K562 (cell line): ENCODE measurements at regions not wholly inside any gene's neighbourhood (a gene's known extent, or its start where the extent isn't known, plus 50 kb on each side); places are given as distances from the start of the nearest gene placed in this dataset.

ENCODE experiments used
- ATAC-seq: fragments of 200-7000 bp; cut with Tn5 transposase; 3 replicates; pipeline ENCODE4 v1.9.1; 2020; ENCODE audit warnings: moderate library complexity
- BruUV-seq: library from RNA; stranded (reverse); fragments of 400-500 nt; replicated peaks from 2 replicates; lab custom pipeline; 2021; lab: Mats Ljungman, UMichigan
- CTCF ChIA-PET: fragments of 300-600 bp; formaldehyde crosslinking; extraction: SDS; loops from one replicate; lab custom pipeline; 2021; ENCODE audit warnings: low intra/inter-chr PET ratio; lab: Yijun Ruan, JAX
- POLR2A ChIA-PET: fragments of 300-600, 350-650 bp; sonication (Branson Sonifier 250); formaldehyde crosslinking; extraction: SDS; loops from one replicate; lab custom pipeline; 2021; ENCODE audit warnings: antibody characterized with exemption, inconsistent platforms; lab: Yijun Ruan, JAX
- DNase-seq, 4 experiments: peaks; one replicate each; pipeline versions ENCODE4 v3.0.0 to v3.0.0-alpha.2; 2011 to 2018; ENCODE audit warnings: low spot score in 3 of 4, mixed read lengths in 3 of 4; ENCODE audit errors: extremely low read depth in 1 of 4
- FAIRE-seq: peaks from 2 replicates; lab custom pipeline; 2011; peaks lifted over from hg19 to GRCh38; lab: Jason Lieb, UNC
- H2AFZ ChIP-seq: 2 replicates; pipeline ENCODE4 v1.6.0; 2011; ENCODE audit warnings: low read depth, low read length, control low read depth, inconsistent platforms
- H3K27ac ChIP-seq: fragments of 200-600 bp; 3 replicates; pipeline ENCODE4 v1.8.0; 2011; ENCODE audit warnings: low read depth, mild to moderate bottlenecking, control low read depth, inconsistent platforms, low read length, moderate library complexity, mixed read lengths; ENCODE audit errors: extremely low read depth
- H3K27me3 ChIP-seq, 2 experiments: fragments of 300-600 bp in 1 of 2; 2 replicates in 1 of 2; 3 replicates in 1 of 2; pipeline versions ENCODE4 v1.6.0 to v1.8.0; 2011; ENCODE audit warnings: inconsistent platforms in 2 of 2, low read length in 2 of 2, mild to moderate bottlenecking in 1 of 2, mixed read lengths in 1 of 2, moderate library complexity in 1 of 2; ENCODE audit not compliant: control insufficient read depth in 2 of 2, insufficient read depth in 2 of 2
- H3K36me3 ChIP-seq: fragments of 300-600 bp; 3 replicates; pipeline ENCODE4 v1.8.0; 2011; ENCODE audit warnings: mild to moderate bottlenecking, low read length, inconsistent platforms; ENCODE audit not compliant: control insufficient read depth, insufficient read depth
- H3K4me1 ChIP-seq, 2 experiments: fragments of 200-600 bp in 1 of 2; replicated peaks in 1 of 2; 2 replicates in 1 of 2; 3 replicates in 1 of 2; pipeline versions ENCODE4 v1.5.1 to v1.8.0; 2011; ENCODE audit warnings: inconsistent platforms in 2 of 2, low read length in 2 of 2, mild to moderate bottlenecking in 1 of 2, mixed read lengths in 1 of 2, moderate library complexity in 1 of 2; ENCODE audit not compliant: control insufficient read depth in 2 of 2, insufficient read depth in 2 of 2
- H3K4me2 ChIP-seq: 2 replicates; pipeline ENCODE4 v1.6.1; 2011; ENCODE audit warnings: low read length, control low read depth, inconsistent platforms, mixed read lengths; ENCODE audit not compliant: insufficient read depth
- H3K4me3 ChIP-seq: fragments of 200-600 bp; sonication (generic), shearing (Covaris generic); 2 replicates; pipeline ENCODE4 v1.5.1; 2016; ENCODE audit warnings: control low read depth, inconsistent platforms
- H3K79me2 ChIP-seq: fragments of 200-600 bp; 3 replicates; pipeline ENCODE4 v1.8.0; 2011; ENCODE audit warnings: low read length, inconsistent platforms; ENCODE audit not compliant: control insufficient read depth, insufficient read depth
- H3K9ac ChIP-seq, 2 experiments: 2 replicates each; pipeline versions ENCODE4 v1.6.0 to v1.6.1; 2011; ENCODE audit warnings: low read depth in 2 of 2, low read length in 2 of 2, control low read depth in 1 of 2, inconsistent platforms in 1 of 2, mild to moderate bottlenecking in 1 of 2, mixed read lengths in 1 of 2; ENCODE audit not compliant: insufficient read depth in 1 of 2
- H3K9me1 ChIP-seq: one replicate; pipeline ENCODE4 v1.6.0; 2011; ENCODE audit warnings: inconsistent platforms, mild to moderate bottlenecking, low read length, moderate library complexity; ENCODE audit not compliant: control insufficient read depth, insufficient read depth
- H3K9me3 ChIP-seq: replicated peaks from 2 replicates; pipeline ENCODE4 v1.5.1; 2011; ENCODE audit warnings: low read depth, low read length, inconsistent platforms; ENCODE audit not compliant: control insufficient read depth, insufficient read depth
- H4K20me1 ChIP-seq: replicated peaks from 2 replicates; pipeline ENCODE4 v1.6.1; 2011; ENCODE audit warnings: low read length, inconsistent platforms, mixed read lengths; ENCODE audit not compliant: control insufficient read depth, insufficient read depth
- BCLAF1 ChIP-seq, 2 experiments: fragments of 450-650 bp in 1 of 2; IDR thresholded peaks; 2 replicates each; pipeline ENCODE4 v1.6.1; 2011 to 2017; ENCODE audit warnings: low read depth in 2 of 2, antibody characterized with exemption in 1 of 2, borderline replicate concordance in 1 of 2, low read length in 1 of 2, mild to moderate bottlenecking in 1 of 2, mixed read lengths in 1 of 2; ENCODE audit not compliant: control insufficient read depth in 1 of 2
- DDX20 ChIP-seq: fragments of 450-650 bp; IDR thresholded peaks from 2 replicates; pipeline ENCODE4 v1.6.1; 2016; ENCODE audit warnings: missing genetic modification characterization, low read depth, mild to moderate bottlenecking, missing compliant biosample characterization, moderate library complexity
- HDAC1 ChIP-seq, 2 experiments: fragments of 450-650 bp; IDR thresholded peaks; 2 replicates each; pipeline ENCODE4 v1.6.1; 2016 to 2017; ENCODE audit warnings: inconsistent platforms in 1 of 2, mild to moderate bottlenecking in 1 of 2, moderate library complexity in 1 of 2
- HMBOX1 ChIP-seq: sonication (generic); IDR thresholded peaks from 2 replicates; pipeline ENCODE4 v1.6.1; 2016
- HNRNPH1 ChIP-seq: fragments of 200-400 bp; formaldehyde crosslinking; optimal IDR thresholded peaks from 2 replicates; pipeline ENCODE3; 2017; ENCODE audit warnings: low read depth, mild to moderate bottlenecking, low read length, moderate library complexity
- KLF6 ChIP-seq: fragments of 250-450 bp; sonication (Bioruptor Pico); IDR thresholded peaks from 2 replicates; pipeline ENCODE4 v1.4.0; 2020; ENCODE audit warnings: mild to moderate bottlenecking, moderate library complexity, borderline replicate concordance
- L3MBTL2 ChIP-seq: fragments of 450-650 bp; IDR thresholded peaks from 2 replicates; pipeline ENCODE4 v1.6.1; 2016; ENCODE audit warnings: mild to moderate bottlenecking, moderate library complexity
- PHB2 ChIP-seq: fragments of 450-650 bp; IDR thresholded peaks from 2 replicates; pipeline ENCODE4 v1.6.1; 2017; ENCODE audit warnings: low read depth
- SP2 ChIP-seq: IDR thresholded peaks from 2 replicates; pipeline ENCODE4 v1.6.1; 2011; ENCODE audit warnings: mild to moderate bottlenecking, low read depth, low read length, moderate library complexity; ENCODE audit not compliant: poor library complexity, severe bottlenecking; ENCODE audit errors: extremely low read depth
- TCFL5 ChIP-seq: fragments of 250-450 bp; sonication (Bioruptor Pico); conservative IDR thresholded peaks from 2 replicates; pipeline ENCODE4 v1.6.1; 2021; ENCODE audit warnings: mild to moderate bottlenecking, moderate library complexity, matching md5 sums
- ZNF274 ChIP-seq: IDR thresholded peaks from 2 replicates; pipeline ENCODE4 v1.6.1; 2011; ENCODE audit warnings: low read depth, mild to moderate bottlenecking, low read length, moderate library complexity, borderline replicate concordance
- ZNF57 ChIP-seq: fragments of 450-650 bp; formaldehyde crosslinking; IDR thresholded peaks from 2 replicates; pipeline ENCODE4 v1.4.0; 2020; ENCODE audit warnings: mild to moderate bottlenecking, moderate library complexity
- ZSCAN29 ChIP-seq: fragments of 450-650 bp; IDR thresholded peaks from 2 replicates; pipeline ENCODE4 v1.6.1; 2017
- WGBS: fragments of 100-300 bp; shearing (Covaris generic); methylation state at CpG from one replicate; pipeline ENCODE4 v1.1.6; 2016; ENCODE audit warnings: low coverage, mixed read lengths; ENCODE audit not compliant: insufficient coverage; ENCODE audit errors: missing lambda C conversion rate; 5-methylcytosine and 5-hydroxymethylcytosine counted together
- in situ Hi-C: fragments of 300-500 bp; cut with MboI; formaldehyde crosslinking; loops from 4 replicates; pipeline ENCODE4 v1.15.0; 2018; ENCODE audit warnings: inconsistent platforms, mixed read lengths
- intact Hi-C: fragments of 100-400 bp; cut with micrococcal nuclease; formaldehyde crosslinking; loops from 2 replicates; pipeline ENCODE4 v1.14.2; 2022
- TF ChIP-seq, protein P1 (sequence below): IDR thresholded peaks from 3 replicates; pipeline ENCODE4 v1.6.1; 2011; ENCODE audit warnings: borderline replicate concordance, mild to moderate bottlenecking; ENCODE audit not compliant: insufficient read length, insufficient read depth

DNA sequence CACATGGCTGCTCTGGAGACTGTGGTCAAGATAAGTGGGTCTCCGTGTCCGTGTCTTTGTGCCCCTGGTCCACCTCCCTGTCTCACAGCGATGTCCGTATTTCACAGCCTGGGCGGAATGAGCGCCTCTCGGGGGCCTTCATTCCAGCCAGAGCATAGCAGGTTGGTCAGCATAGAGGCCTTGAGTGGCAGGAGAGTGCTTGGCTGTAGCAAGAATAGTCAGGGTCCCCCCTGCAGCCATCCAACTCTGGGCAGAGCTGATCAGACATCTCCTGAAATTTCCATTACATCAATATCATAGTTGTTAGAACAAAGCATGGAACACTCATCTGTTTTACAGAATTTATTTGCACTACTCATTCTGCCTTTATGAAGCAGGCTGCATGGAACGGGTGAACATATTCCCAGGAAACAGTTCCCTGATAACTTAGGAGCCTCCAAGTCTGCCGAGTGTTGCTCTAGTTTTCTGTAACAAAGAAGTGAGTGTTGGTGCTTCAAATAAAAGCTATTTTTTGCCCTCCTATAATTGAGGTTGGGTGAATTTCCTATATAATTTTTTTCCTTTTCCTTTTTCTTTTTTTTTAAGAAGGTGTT is 255.3 kb downstream of the INHBA start (continued):
- TF ChIP-seq SP2 (no peak), BCLAF1 (IDR thresholded peaks at IDR 0.05; ENCODE audit: borderline replicate concordance in 1 of 2, control insufficient read depth in 1 of 2, low read depth in 2 of 2, low read length in 1 of 2) (no peak)

DNA sequence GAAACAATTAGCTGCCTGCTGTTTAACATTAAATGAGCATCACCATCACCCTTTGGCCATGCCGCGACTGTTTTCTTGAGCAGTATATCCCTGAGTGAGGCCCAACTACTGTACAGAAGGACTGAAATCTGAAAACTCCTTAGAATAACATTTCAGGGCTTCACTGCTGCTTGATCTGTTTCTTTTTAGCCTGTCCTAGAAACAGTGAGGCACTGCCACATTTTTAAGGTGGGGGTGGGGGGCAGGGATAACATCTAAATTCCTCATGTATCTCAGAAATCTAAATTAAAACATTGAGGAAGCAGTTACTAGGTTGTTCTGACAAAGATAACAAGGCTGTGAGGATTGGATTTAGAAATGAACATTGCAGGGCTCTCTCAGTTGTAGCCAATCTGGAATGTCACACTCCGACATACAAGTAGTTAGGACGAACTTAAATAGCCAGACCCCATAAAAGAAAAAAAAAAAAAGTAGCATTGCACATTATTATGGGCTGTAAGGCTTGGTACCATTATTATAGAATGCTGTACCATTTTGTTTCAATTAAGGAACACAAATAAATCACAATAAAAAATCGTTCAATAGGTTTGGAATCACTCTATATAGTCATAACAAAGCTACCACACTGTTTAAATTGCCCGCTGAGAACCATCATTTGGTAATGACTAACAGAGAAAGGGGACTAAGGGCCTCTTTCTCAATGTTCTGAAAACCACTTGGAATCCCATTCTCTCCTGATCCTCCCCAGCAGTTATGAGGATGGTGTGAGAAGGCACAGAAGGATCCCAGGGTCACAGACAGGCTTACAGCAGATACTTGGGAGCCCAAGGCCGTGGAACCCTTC is 256.1 kb downstream of the INHBA start:
- no peak for ATAC-seq
- no peak for FAIRE-seq
- intact Hi-C loops (no loop called here), in situ Hi-C loops (no loop called here)
- POLR2A ChIA-PET = no interaction called here
- Histone ChIP-seq H3K9me3 (no peaks in the 10 kb centered on the region; the same call in 1 of the 2 replicates), H2AFZ (no peak overlapping the region), H3K4me1 (no peaks in the 10 kb centered on the region), H3K4me2 (no peak overlapping the region), H3K4me3 (no peak overlapping the region), H3K79me2 (no peaks in the 10 kb centered on the region), H3K36me3 (no peaks in the 10 kb centered on the region), H3K9ac (no peak overlapping the region), H3K27ac (no peak overlapping the region), H3K27me3 (no peaks in the 10 kb centered on the region), H4K20me1 (no peaks in the 10 kb centered on the region), H3K9me1 (no peaks in the 10 kb centered on the region)
- no TSS peak for BruUV-seq
- WGBS = 1% methylated on average over 7 of the region's 7 CpGs
- no peak for DNase-seq
- CTCF ChIA-PET = no interaction called here
- TF ChIP-seq DDX20 (tag) (no peak), HDAC1 (IDR thresholded peaks at IDR 0.05) (no peak), TCFL5 (CRISPR knock-in tag) (no peak), ZNF57 (CRISPR knock-in tag) (no peak), HMBOX1 (no peak), ZNF274 (no peak), ZSCAN29 (no peak), L3MBTL2 (no peak), HNRNPH1 (no peak), PHB2 (no peak), KLF6 (CRISPR knock-in tag) (no peak)
- TF ChIP-seq, protein P1, sequence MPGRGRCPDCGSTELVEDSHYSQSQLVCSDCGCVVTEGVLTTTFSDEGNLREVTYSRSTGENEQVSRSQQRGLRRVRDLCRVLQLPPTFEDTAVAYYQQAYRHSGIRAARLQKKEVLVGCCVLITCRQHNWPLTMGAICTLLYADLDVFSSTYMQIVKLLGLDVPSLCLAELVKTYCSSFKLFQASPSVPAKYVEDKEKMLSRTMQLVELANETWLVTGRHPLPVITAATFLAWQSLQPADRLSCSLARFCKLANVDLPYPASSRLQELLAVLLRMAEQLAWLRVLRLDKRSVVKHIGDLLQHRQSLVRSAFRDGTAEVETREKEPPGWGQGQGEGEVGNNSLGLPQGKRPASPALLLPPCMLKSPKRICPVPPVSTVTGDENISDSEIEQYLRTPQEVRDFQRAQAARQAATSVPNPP = no peak
